HG03045 (cell line): ENCODE measurements at regions not wholly inside any gene's neighbourhood (a gene's known extent, or its start where the extent isn't known, plus 50 kb on each side); places are given as distances from the start of the nearest gene placed in this dataset.

Experiments
- ATAC-seq: cut with Tn5 transposase; IDR thresholded peaks from one replicate; pipeline ENCODE4 v1.9.1; 2021; ENCODE audit warnings: mild to moderate bottlenecking, moderate library complexity; ENCODE audit not compliant: unreplicated experiment

GRCh38 chr2:228257379-228257778 lies 75.9 kb upstream of the SPHKAP start:
- no peak for ATAC-seq

DNA sequence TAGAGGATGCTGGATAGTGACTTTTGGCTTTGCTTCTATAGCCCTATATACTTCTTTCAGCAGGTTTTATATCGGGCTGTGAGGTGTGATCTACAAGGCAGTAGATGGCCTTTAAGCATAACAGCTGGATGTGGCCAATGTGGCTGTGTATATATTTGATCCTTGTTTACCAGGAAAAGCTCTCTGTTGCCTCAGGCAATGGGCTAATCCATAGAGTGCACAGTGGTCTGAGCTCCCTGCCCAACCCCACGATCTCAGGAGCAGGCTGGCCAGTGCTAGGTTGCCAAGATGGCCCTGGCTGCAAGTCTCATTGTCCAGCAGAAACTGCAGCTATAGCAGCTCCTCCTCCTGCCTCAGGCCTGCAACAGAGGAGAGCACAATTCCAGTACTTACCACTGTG lies 72.3 kb upstream of the SPHKAP start:
- ATAC-seq, result no peak

DNA sequence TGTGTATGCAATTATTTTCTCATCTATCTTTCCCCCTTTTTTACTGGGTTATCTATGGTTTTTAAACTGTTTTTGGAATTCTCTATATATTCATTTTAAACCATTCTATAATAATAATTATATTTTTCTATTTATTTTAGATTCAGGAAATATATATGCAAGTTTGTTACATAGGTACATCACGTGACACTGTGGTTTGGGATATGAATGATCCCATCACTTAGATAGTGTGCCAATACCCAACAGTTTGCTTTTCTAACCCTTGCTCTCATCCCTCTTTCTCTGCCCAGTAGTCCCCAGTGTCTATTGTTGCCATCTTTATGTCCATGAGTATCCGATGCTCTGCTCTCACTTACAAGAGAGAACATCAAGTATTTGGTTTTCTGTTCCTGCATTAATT lies 65.8 kb upstream of the SPHKAP start:
- ATAC-seq, result no peak

DNA sequence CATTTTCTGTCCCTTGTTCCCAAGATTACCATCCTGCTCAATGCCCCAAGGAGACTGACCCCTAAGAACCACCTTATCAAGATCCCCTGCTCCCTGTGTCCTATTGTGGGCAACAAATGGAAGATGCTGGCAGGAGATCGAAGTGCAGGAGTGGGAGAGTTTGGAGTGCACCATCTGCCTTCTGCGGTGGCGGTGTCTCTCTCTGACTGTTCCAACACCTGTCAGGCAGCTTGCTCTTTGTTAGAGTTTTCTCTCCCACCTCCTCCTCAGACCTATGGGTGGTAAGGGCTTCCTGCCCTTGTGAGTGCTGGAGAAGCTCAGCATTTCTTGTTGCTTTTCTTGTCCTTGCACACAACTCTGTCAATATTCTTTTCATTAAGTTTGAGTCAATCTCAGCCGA lies 64.1 kb upstream of the SPHKAP start:
- no peak for ATAC-seq

GRCh38 chr2:228242591-228242990 lies 61.1 kb upstream of the SPHKAP start:
- no peak for ATAC-seq

GRCh38 chr2:228239907-228240561 lies 58.5 kb upstream of the SPHKAP start:
- no peak for ATAC-seq

DNA sequence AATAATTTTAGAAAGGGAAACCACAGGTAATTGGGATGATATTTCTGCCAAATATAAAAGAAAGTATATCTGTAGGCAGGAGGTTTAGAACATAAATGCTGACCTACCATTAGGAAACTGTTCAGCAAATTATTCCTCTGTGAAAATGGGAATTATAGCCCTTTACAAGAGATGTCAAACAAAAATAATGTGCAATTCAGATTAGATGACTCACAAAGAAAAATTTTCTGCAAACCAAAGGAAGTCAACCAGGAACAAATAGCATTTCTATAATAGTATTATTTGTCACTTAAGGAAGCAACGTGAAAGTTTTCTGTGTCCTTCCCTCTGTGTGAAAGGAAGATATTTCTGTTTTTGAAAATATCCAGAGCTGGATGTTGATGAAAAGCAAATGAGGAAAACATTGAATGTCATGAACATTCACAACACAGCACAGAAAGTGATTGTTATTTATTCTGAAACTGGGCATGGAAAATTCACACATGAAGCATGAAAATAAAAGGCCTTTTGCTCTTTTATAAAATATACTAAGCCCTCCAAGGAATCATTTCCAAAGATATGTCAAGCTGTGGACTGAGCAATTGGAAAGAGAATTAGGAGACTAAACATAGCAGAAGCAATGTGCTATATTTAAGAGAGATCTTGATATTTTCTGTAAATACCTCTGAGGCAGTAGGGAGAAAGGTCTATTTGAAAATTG lies 57.9 kb upstream of the SPHKAP start:
- ATAC-seq, result no peak
